H1 (cell line): ENCODE measurements at regions not wholly inside any gene's neighbourhood (a gene's known extent, or its start where the extent isn't known, plus 50 kb on each side); places are given as distances from the start of the nearest gene placed in this dataset.

Experiments used
- CTCF ChIA-PET: fragments of 300-600 bp; sonication (Branson Sonifier 250); formaldehyde crosslinking; loops from one replicate; lab custom pipeline; 2021; ENCODE audit not compliant: partially characterized antibody; lab: Charles Lee
- POLR2A ChIA-PET: fragments of 300-600 bp; sonication (Branson Sonifier 250); formaldehyde crosslinking; loops from one replicate; lab custom pipeline; 2021; ENCODE audit warnings: inconsistent platforms; ENCODE audit not compliant: partially characterized antibody; lab: Charles Lee
- DNase-seq, 2 experiments: peaks; one replicate each; pipeline versions ENCODE4 v3.0.0 to v3.0.0-alpha.2; 2010 to 2022; ENCODE audit warnings: low spot score in 2 of 2, low read depth in 1 of 2, mixed read lengths in 1 of 2
- FAIRE-seq: peaks from 2 replicates; lab custom pipeline; 2011; peaks lifted over from hg19 to GRCh38; lab: Jason Lieb, UNC
- H2AFZ ChIP-seq: 2 replicates; pipeline ENCODE4 v1.8.1; 2012; ENCODE audit warnings: low read length, inconsistent platforms
- H2AK5ac ChIP-seq: 2 replicates; pipeline ENCODE4 v1.6.1; 2013; ENCODE audit warnings: low read depth, low read length
- H2BK120ac ChIP-seq: replicated peaks from 2 replicates; pipeline ENCODE3; 2013; ENCODE audit warnings: low read depth, low read length, inconsistent platforms
- H2BK12ac ChIP-seq: 2 replicates; pipeline ENCODE4 v1.6.1; 2013; ENCODE audit warnings: low read depth, low read length
- H2BK15ac ChIP-seq: 2 replicates; pipeline ENCODE4 v1.6.1; 2013; ENCODE audit warnings: low read length
- H2BK20ac ChIP-seq: 2 replicates; pipeline ENCODE4 v1.6.1; 2013; ENCODE audit warnings: low read length
- H2BK5ac ChIP-seq: 2 replicates; pipeline ENCODE4 v1.6.1; 2013; ENCODE audit warnings: low read depth, low read length
- H3K14ac ChIP-seq: 2 replicates; pipeline ENCODE4 v1.6.1; 2013; ENCODE audit warnings: inconsistent platforms; ENCODE audit not compliant: insufficient read length
- H3K18ac ChIP-seq: 2 replicates; pipeline ENCODE4 v1.6.1; 2013; ENCODE audit warnings: low read length; ENCODE audit errors: extremely low read depth
- H3K23ac ChIP-seq: 2 replicates; pipeline ENCODE4 v1.6.1; 2013; ENCODE audit warnings: inconsistent platforms; ENCODE audit not compliant: insufficient read length
- H3K23me2 ChIP-seq: 2 replicates; pipeline ENCODE4 v1.6.1; 2013; ENCODE audit warnings: low read depth, low read length
- H3K27ac ChIP-seq: 2 replicates; pipeline ENCODE4 v1.6.1; 2011; ENCODE audit warnings: low read depth, low read length, inconsistent platforms
- H3K27me3 ChIP-seq, 4 experiments: replicated peaks in 1 of 4; 1 replicate in 1 of 4; 2 replicates in 3 of 4; pipeline versions ENCODE4 v1.6.1 to v1.8.1; 2011 to 2013; ENCODE audit warnings: low read length in 3 of 4, mild to moderate bottlenecking in 3 of 4, inconsistent platforms in 2 of 4, mixed read lengths in 2 of 4, moderate library complexity in 1 of 4; ENCODE audit not compliant: control insufficient read depth in 3 of 4, insufficient read depth in 3 of 4; ENCODE audit errors: extremely low read depth in 1 of 4
- H3K36me3 ChIP-seq, 4 experiments: 2 replicates each; pipeline versions ENCODE4 v1.6.1 to v1.8.1; 2011 to 2013; ENCODE audit warnings: mild to moderate bottlenecking in 4 of 4, low read length in 3 of 4, moderate library complexity in 2 of 4, control low read depth in 1 of 4, inconsistent platforms in 1 of 4; ENCODE audit not compliant: insufficient read depth in 4 of 4, control insufficient read depth in 2 of 4
- H3K4ac ChIP-seq: replicated peaks from 2 replicates; pipeline ENCODE3; 2013; ENCODE audit warnings: low read length, low read depth, mixed read lengths, inconsistent platforms; ENCODE audit not compliant: insufficient read length
- H3K4me1 ChIP-seq, 4 experiments: replicated peaks in 1 of 4; 1 replicate in 1 of 4; 2 replicates in 3 of 4; pipeline versions ENCODE4 v1.6.1 to v1.8.1; 2011 to 2013; ENCODE audit warnings: low read length in 3 of 4, inconsistent platforms in 2 of 4, mixed read lengths in 1 of 4; ENCODE audit not compliant: insufficient read depth in 4 of 4, control insufficient read depth in 3 of 4
- H3K4me2 ChIP-seq, 2 experiments: 2 replicates each; pipeline versions ENCODE4 v1.6.1 to v1.8.1; 2011 to 2013; ENCODE audit warnings: low read depth in 2 of 2, low read length in 2 of 2, control low read depth in 1 of 2, inconsistent platforms in 1 of 2, mild to moderate bottlenecking in 1 of 2; ENCODE audit not compliant: insufficient read depth in 1 of 2
- H3K4me3 ChIP-seq, 4 experiments: fragments of 200-600, 300-600 bp in 1 of 4; sonication (generic), shearing (Covaris generic), sonication (Bioruptor Twin) in 1 of 4; 2 replicates each; pipeline versions ENCODE4 v1.5.1 to v1.8.1; 2011 to 2016; ENCODE audit warnings: low read length in 4 of 4, low read depth in 3 of 4, control low read depth in 2 of 4, inconsistent platforms in 2 of 4, mild to moderate bottlenecking in 2 of 4, mixed read lengths in 1 of 4, moderate library complexity in 1 of 4; ENCODE audit not compliant: insufficient read depth in 2 of 4; ENCODE audit errors: extremely low read depth in 1 of 4
- H3K56ac ChIP-seq: replicated peaks from 2 replicates; pipeline ENCODE3; 2013; ENCODE audit warnings: low read depth, mild to moderate bottlenecking, mixed read lengths, low read length, inconsistent platforms; ENCODE audit not compliant: insufficient read length
- H3K79me1 ChIP-seq: 2 replicates; pipeline ENCODE4 v1.6.1; 2013; ENCODE audit warnings: low read depth, low read length, control low read depth
- H3K79me2 ChIP-seq, 2 experiments: 2 replicates each; pipeline versions ENCODE4 v1.6.1 to v1.8.1; 2012 to 2013; ENCODE audit warnings: low read length in 2 of 2, mild to moderate bottlenecking in 2 of 2, inconsistent platforms in 1 of 2; ENCODE audit not compliant: insufficient read depth in 2 of 2, control insufficient read depth in 1 of 2
- H3K9ac ChIP-seq, 4 experiments: replicated peaks in 1 of 4; 1 replicate in 1 of 4; 2 replicates in 3 of 4; pipeline versions ENCODE4 v1.6.1 to v1.8.1; 2011 to 2013; ENCODE audit warnings: low read depth in 3 of 4, low read length in 3 of 4, control low read depth in 2 of 4, mild to moderate bottlenecking in 2 of 4, moderate library complexity in 2 of 4, inconsistent platforms in 1 of 4; ENCODE audit errors: extremely low read depth in 1 of 4
- H3K9me3 ChIP-seq, 2 experiments: 2 replicates each; pipeline versions ENCODE4 v1.6.1 to v1.8.1; 2012 to 2013; ENCODE audit warnings: mild to moderate bottlenecking in 2 of 2, moderate library complexity in 2 of 2, control low read depth in 1 of 2, inconsistent platforms in 1 of 2, low read depth in 1 of 2, low read length in 1 of 2, mixed read lengths in 1 of 2; ENCODE audit not compliant: insufficient read depth in 2 of 2
- H4K20me1 ChIP-seq, 2 experiments: replicated peaks in 1 of 2; 2 replicates each; pipeline versions ENCODE3 to v1.8.1; 2011 to 2013; ENCODE audit warnings: inconsistent platforms in 2 of 2, low read length in 2 of 2, mild to moderate bottlenecking in 1 of 2; ENCODE audit not compliant: insufficient read depth in 2 of 2, control insufficient read depth in 1 of 2
- H4K5ac ChIP-seq: 2 replicates; pipeline ENCODE4 v1.6.1; 2013; ENCODE audit warnings: low read length, low read depth, mixed read lengths, inconsistent platforms; ENCODE audit not compliant: insufficient read length
- H4K8ac ChIP-seq: 2 replicates; pipeline ENCODE4 v1.8.0; 2013; ENCODE audit warnings: mild to moderate bottlenecking, moderate library complexity, low read length, inconsistent platforms; ENCODE audit not compliant: insufficient read depth; ENCODE audit errors: extremely low read depth
- H4K91ac ChIP-seq: replicated peaks from 2 replicates; pipeline ENCODE3; 2013; ENCODE audit warnings: low read length, mixed read lengths, inconsistent platforms; ENCODE audit not compliant: insufficient read length
- NRF1 ChIP-seq: IDR thresholded peaks from 2 replicates; pipeline ENCODE4 v1.6.1; 2011; ENCODE audit warnings: mild to moderate bottlenecking, low read depth, low read length, improper control_type of control experiment
- RXRA ChIP-seq: IDR thresholded peaks from 2 replicates; pipeline ENCODE4 v1.6.1; 2011; ENCODE audit warnings: low read depth, mild to moderate bottlenecking, low read length, moderate library complexity; ENCODE audit not compliant: insufficient read depth
- TAF7 ChIP-seq: optimal IDR thresholded peaks from 2 replicates; pipeline ENCODE3; 2011; ENCODE audit warnings: low read depth, mild to moderate bottlenecking, inconsistent platforms, low read length, moderate library complexity, borderline replicate concordance
- WGBS, 2 experiments: shearing (Covaris generic) in 1 of 2; methylation state at CpG; one replicate each; pipeline versions ENCODE4 v1.1.6 to v1.1.7; 2013 to 2015; ENCODE audit warnings: low lambda C conversion rate in 2 of 2, mixed read lengths in 2 of 2, inconsistent platforms in 1 of 2, low coverage in 1 of 2, missing lambda C conversion rate in 1 of 2; ENCODE audit not compliant: insufficient replicate concordance in 2 of 2, insufficient coverage in 1 of 2, insufficient read length in 1 of 2; ENCODE audit errors: extremely low coverage in 1 of 2, missing lambda C conversion rate in 1 of 2; 5-methylcytosine and 5-hydroxymethylcytosine counted together

DNA sequence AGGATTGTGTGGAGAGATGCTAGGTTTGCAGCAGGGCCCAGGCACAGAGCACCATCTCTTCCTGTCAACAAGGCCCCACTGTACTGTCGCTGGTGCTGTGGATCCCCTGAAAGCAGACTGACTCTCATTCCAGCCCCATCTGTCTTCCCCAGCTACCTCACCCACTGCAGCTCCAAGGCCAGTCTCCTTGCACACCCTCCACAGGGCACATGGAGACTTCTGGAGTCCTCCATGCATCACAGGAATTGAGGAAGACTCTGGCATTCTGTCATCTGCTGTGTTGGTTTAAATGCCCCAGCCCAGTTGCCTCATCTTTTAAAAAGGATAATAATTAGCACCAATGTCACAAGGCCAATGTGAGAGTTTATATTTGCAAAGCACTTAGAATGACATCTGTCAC, 301.2 kb downstream of the RPLP1 start:
- no peak overlapping the region for H2BK12ac ChIP-seq
- H3K4me3 ChIP-seq = no peak overlapping the region
- no peak overlapping the region for H2BK120ac ChIP-seq
- H3K14ac ChIP-seq = no peak overlapping the region
- DNase-seq = no peak
- H3K4me1 ChIP-seq = peaks cover 0 to 7% (median 3%) of the 10 kb centered on the region in 4 experiments; a peak in 3 of 7 replicates
- 100% methylated on average over 1 of the region's 1 CpG; no CpG with 5 or more reads in 1 of the 2 experiments for WGBS, 2 experiments
- H4K5ac ChIP-seq = no peak overlapping the region
- no peak overlapping the region for H3K9ac ChIP-seq
- no peaks in the 10 kb centered on the region for H3K36me3 ChIP-seq
- no peaks in the 10 kb centered on the region for H4K20me1 ChIP-seq
- no peak overlapping the region for H3K56ac ChIP-seq
- H3K23me2 ChIP-seq = no peaks in the 10 kb centered on the region; the same call in 1 of the 2 replicates
- no peak overlapping the region for H2AK5ac ChIP-seq
- no peak overlapping the region for H2BK5ac ChIP-seq
- H4K8ac ChIP-seq = no peak overlapping the region; the same call in 1 of the 2 replicates
- no peaks in the 10 kb centered on the region for H3K27me3 ChIP-seq
- H3K4me2 ChIP-seq = no peak overlapping the region
- H4K91ac ChIP-seq = no peak overlapping the region
- H2BK15ac ChIP-seq = no peak overlapping the region
- no peak overlapping the region for H3K4ac ChIP-seq
- H3K23ac ChIP-seq = no peak overlapping the region
- no peaks in the 10 kb centered on the region for H3K79me1 ChIP-seq
- H3K18ac ChIP-seq = no peak overlapping the region
- TF ChIP-seq RXRA (no peak), TAF7 (no peak), NRF1 (no peak)
- H3K27ac ChIP-seq = no peak overlapping the region
- H3K9me3 ChIP-seq = 0 out of 4 replicates have a peak, but pooled peaks cover 0 to 2% of the 10 kb centered on the region in 2 experiments
- ChIA-PET CTCF (interaction anchor here (1.1 to 1.5 kb wide), 4 partner anchors 9 to 201 kb away, joined by 3 to 6 read pairs (median 3); no protein-coding TSS in a partner anchor), POLR2A (interaction anchor here (1.6 kb wide), 1 partner anchor 341 kb away, joined by 3 read pairs; no protein-coding TSS in a partner anchor)
- H2AFZ ChIP-seq = no peak overlapping the region
- H3K79me2 ChIP-seq = no peaks in the 10 kb centered on the region
- H2BK20ac ChIP-seq = no peak overlapping the region
- no peak for FAIRE-seq
